H1 (cell line): ENCODE measurements at regions not wholly inside any gene's neighbourhood (a gene's known extent, or its start where the extent isn't known, plus 50 kb on each side); places are given as distances from the start of the nearest gene placed in this dataset.

Experiments used
- CTCF ChIA-PET: fragments of 300-600 bp; sonication (Branson Sonifier 250); formaldehyde crosslinking; loops from one replicate; lab custom pipeline; 2021; ENCODE audit not compliant: partially characterized antibody; lab: Charles Lee
- POLR2A ChIA-PET: fragments of 300-600 bp; sonication (Branson Sonifier 250); formaldehyde crosslinking; loops from one replicate; lab custom pipeline; 2021; ENCODE audit warnings: inconsistent platforms; ENCODE audit not compliant: partially characterized antibody; lab: Charles Lee
- DNase-seq, 2 experiments: peaks; one replicate each; pipeline versions ENCODE4 v3.0.0 to v3.0.0-alpha.2; 2010 to 2022; ENCODE audit warnings: low spot score in 2 of 2, low read depth in 1 of 2, mixed read lengths in 1 of 2
- FAIRE-seq: peaks from 2 replicates; lab custom pipeline; 2011; peaks lifted over from hg19 to GRCh38; lab: Jason Lieb, UNC
- H2AFZ ChIP-seq: 2 replicates; pipeline ENCODE4 v1.8.1; 2012; ENCODE audit warnings: low read length, inconsistent platforms
- H2AK5ac ChIP-seq: 2 replicates; pipeline ENCODE4 v1.6.1; 2013; ENCODE audit warnings: low read depth, low read length
- H2BK120ac ChIP-seq: replicated peaks from 2 replicates; pipeline ENCODE3; 2013; ENCODE audit warnings: low read depth, low read length, inconsistent platforms
- H2BK12ac ChIP-seq: 2 replicates; pipeline ENCODE4 v1.6.1; 2013; ENCODE audit warnings: low read depth, low read length
- H2BK15ac ChIP-seq: 2 replicates; pipeline ENCODE4 v1.6.1; 2013; ENCODE audit warnings: low read length
- H2BK20ac ChIP-seq: 2 replicates; pipeline ENCODE4 v1.6.1; 2013; ENCODE audit warnings: low read length
- H2BK5ac ChIP-seq: 2 replicates; pipeline ENCODE4 v1.6.1; 2013; ENCODE audit warnings: low read depth, low read length
- H3K14ac ChIP-seq: 2 replicates; pipeline ENCODE4 v1.6.1; 2013; ENCODE audit warnings: inconsistent platforms; ENCODE audit not compliant: insufficient read length
- H3K18ac ChIP-seq: 2 replicates; pipeline ENCODE4 v1.6.1; 2013; ENCODE audit warnings: low read length; ENCODE audit errors: extremely low read depth
- H3K23ac ChIP-seq: 2 replicates; pipeline ENCODE4 v1.6.1; 2013; ENCODE audit warnings: inconsistent platforms; ENCODE audit not compliant: insufficient read length
- H3K23me2 ChIP-seq: 2 replicates; pipeline ENCODE4 v1.6.1; 2013; ENCODE audit warnings: low read depth, low read length
- H3K27ac ChIP-seq: 2 replicates; pipeline ENCODE4 v1.6.1; 2011; ENCODE audit warnings: low read depth, low read length, inconsistent platforms
- H3K27me3 ChIP-seq, 4 experiments: replicated peaks in 1 of 4; 1 replicate in 1 of 4; 2 replicates in 3 of 4; pipeline versions ENCODE4 v1.6.1 to v1.8.1; 2011 to 2013; ENCODE audit warnings: low read length in 3 of 4, mild to moderate bottlenecking in 3 of 4, inconsistent platforms in 2 of 4, mixed read lengths in 2 of 4, moderate library complexity in 1 of 4; ENCODE audit not compliant: control insufficient read depth in 3 of 4, insufficient read depth in 3 of 4; ENCODE audit errors: extremely low read depth in 1 of 4
- H3K36me3 ChIP-seq, 4 experiments: 2 replicates each; pipeline versions ENCODE4 v1.6.1 to v1.8.1; 2011 to 2013; ENCODE audit warnings: mild to moderate bottlenecking in 4 of 4, low read length in 3 of 4, moderate library complexity in 2 of 4, control low read depth in 1 of 4, inconsistent platforms in 1 of 4; ENCODE audit not compliant: insufficient read depth in 4 of 4, control insufficient read depth in 2 of 4
- H3K4ac ChIP-seq: replicated peaks from 2 replicates; pipeline ENCODE3; 2013; ENCODE audit warnings: low read length, low read depth, mixed read lengths, inconsistent platforms; ENCODE audit not compliant: insufficient read length
- H3K4me1 ChIP-seq, 4 experiments: replicated peaks in 1 of 4; 1 replicate in 1 of 4; 2 replicates in 3 of 4; pipeline versions ENCODE4 v1.6.1 to v1.8.1; 2011 to 2013; ENCODE audit warnings: low read length in 3 of 4, inconsistent platforms in 2 of 4, mixed read lengths in 1 of 4; ENCODE audit not compliant: insufficient read depth in 4 of 4, control insufficient read depth in 3 of 4
- H3K4me2 ChIP-seq, 2 experiments: 2 replicates each; pipeline versions ENCODE4 v1.6.1 to v1.8.1; 2011 to 2013; ENCODE audit warnings: low read depth in 2 of 2, low read length in 2 of 2, control low read depth in 1 of 2, inconsistent platforms in 1 of 2, mild to moderate bottlenecking in 1 of 2; ENCODE audit not compliant: insufficient read depth in 1 of 2
- H3K4me3 ChIP-seq, 4 experiments: fragments of 200-600, 300-600 bp in 1 of 4; sonication (generic), shearing (Covaris generic), sonication (Bioruptor Twin) in 1 of 4; 2 replicates each; pipeline versions ENCODE4 v1.5.1 to v1.8.1; 2011 to 2016; ENCODE audit warnings: low read length in 4 of 4, low read depth in 3 of 4, control low read depth in 2 of 4, inconsistent platforms in 2 of 4, mild to moderate bottlenecking in 2 of 4, mixed read lengths in 1 of 4, moderate library complexity in 1 of 4; ENCODE audit not compliant: insufficient read depth in 2 of 4; ENCODE audit errors: extremely low read depth in 1 of 4
- H3K56ac ChIP-seq: replicated peaks from 2 replicates; pipeline ENCODE3; 2013; ENCODE audit warnings: low read depth, mild to moderate bottlenecking, mixed read lengths, low read length, inconsistent platforms; ENCODE audit not compliant: insufficient read length
- H3K79me1 ChIP-seq: 2 replicates; pipeline ENCODE4 v1.6.1; 2013; ENCODE audit warnings: low read depth, low read length, control low read depth
- H3K79me2 ChIP-seq, 2 experiments: 2 replicates each; pipeline versions ENCODE4 v1.6.1 to v1.8.1; 2012 to 2013; ENCODE audit warnings: low read length in 2 of 2, mild to moderate bottlenecking in 2 of 2, inconsistent platforms in 1 of 2; ENCODE audit not compliant: insufficient read depth in 2 of 2, control insufficient read depth in 1 of 2
- H3K9ac ChIP-seq, 4 experiments: replicated peaks in 1 of 4; 1 replicate in 1 of 4; 2 replicates in 3 of 4; pipeline versions ENCODE4 v1.6.1 to v1.8.1; 2011 to 2013; ENCODE audit warnings: low read depth in 3 of 4, low read length in 3 of 4, control low read depth in 2 of 4, mild to moderate bottlenecking in 2 of 4, moderate library complexity in 2 of 4, inconsistent platforms in 1 of 4; ENCODE audit errors: extremely low read depth in 1 of 4
- H3K9me3 ChIP-seq, 2 experiments: 2 replicates each; pipeline versions ENCODE4 v1.6.1 to v1.8.1; 2012 to 2013; ENCODE audit warnings: mild to moderate bottlenecking in 2 of 2, moderate library complexity in 2 of 2, control low read depth in 1 of 2, inconsistent platforms in 1 of 2, low read depth in 1 of 2, low read length in 1 of 2, mixed read lengths in 1 of 2; ENCODE audit not compliant: insufficient read depth in 2 of 2
- H4K20me1 ChIP-seq, 2 experiments: replicated peaks in 1 of 2; 2 replicates each; pipeline versions ENCODE3 to v1.8.1; 2011 to 2013; ENCODE audit warnings: inconsistent platforms in 2 of 2, low read length in 2 of 2, mild to moderate bottlenecking in 1 of 2; ENCODE audit not compliant: insufficient read depth in 2 of 2, control insufficient read depth in 1 of 2
- H4K5ac ChIP-seq: 2 replicates; pipeline ENCODE4 v1.6.1; 2013; ENCODE audit warnings: low read length, low read depth, mixed read lengths, inconsistent platforms; ENCODE audit not compliant: insufficient read length
- H4K8ac ChIP-seq: 2 replicates; pipeline ENCODE4 v1.8.0; 2013; ENCODE audit warnings: mild to moderate bottlenecking, moderate library complexity, low read length, inconsistent platforms; ENCODE audit not compliant: insufficient read depth; ENCODE audit errors: extremely low read depth
- H4K91ac ChIP-seq: replicated peaks from 2 replicates; pipeline ENCODE3; 2013; ENCODE audit warnings: low read length, mixed read lengths, inconsistent platforms; ENCODE audit not compliant: insufficient read length
- GTF2F1 ChIP-seq: IDR thresholded peaks from 2 replicates; pipeline ENCODE4 v1.6.1; 2012; ENCODE audit warnings: low read depth, low read length, improper control_type of control experiment, borderline replicate concordance
- JUND ChIP-seq: IDR thresholded peaks from 2 replicates; pipeline ENCODE4 v1.6.1; 2011; ENCODE audit warnings: mild to moderate bottlenecking, improper control_type of control experiment, low read length
- KDM4A ChIP-seq: IDR thresholded peaks from one replicate; pipeline ENCODE4 v1.7.1; 2012; ENCODE audit warnings: low read depth, mild to moderate bottlenecking, moderate library complexity, low read length, inconsistent platforms; ENCODE audit not compliant: severe bottlenecking
- KDM5A ChIP-seq: fragments of 200-600 bp; IDR thresholded peaks from 2 replicates; pipeline ENCODE4 v1.7.1; 2012; ENCODE audit warnings: mild to moderate bottlenecking, low read length, inconsistent platforms, mixed read lengths
- PHF8 ChIP-seq: fragments of 200-600 bp; sonication (generic); conservative IDR thresholded peaks from 2 replicates; pipeline ENCODE4 v1.7.1; 2012; ENCODE audit warnings: low read depth, mild to moderate bottlenecking, inconsistent platforms, low read length, moderate library complexity
- POLR2AphosphoS5 ChIP-seq: IDR thresholded peaks from 2 replicates; pipeline ENCODE4 v1.6.1; 2011; ENCODE audit warnings: low read depth, low read length
- TBP ChIP-seq: IDR thresholded peaks from 2 replicates; pipeline ENCODE4 v1.6.1; 2011; ENCODE audit warnings: low read depth, low read length, improper control_type of control experiment
- WGBS, 2 experiments: shearing (Covaris generic) in 1 of 2; methylation state at CpG; one replicate each; pipeline versions ENCODE4 v1.1.6 to v1.1.7; 2013 to 2015; ENCODE audit warnings: low lambda C conversion rate in 2 of 2, mixed read lengths in 2 of 2, inconsistent platforms in 1 of 2, low coverage in 1 of 2, missing lambda C conversion rate in 1 of 2; ENCODE audit not compliant: insufficient replicate concordance in 2 of 2, insufficient coverage in 1 of 2, insufficient read length in 1 of 2; ENCODE audit errors: extremely low coverage in 1 of 2, missing lambda C conversion rate in 1 of 2; 5-methylcytosine and 5-hydroxymethylcytosine counted together
- TF ChIP-seq, protein P1 (sequence below): IDR thresholded peaks from 2 replicates; pipeline ENCODE4 v1.6.1; 2012; ENCODE audit warnings: inconsistent platforms

GRCh38 chr12:89873745-89874144 lies 165.1 kb upstream of the ATP2B1 start:
- Histone ChIP-seq H3K14ac (no peak overlapping the region), H3K4me3 (no peak overlapping the region), H3K9me3 (0 out of 4 replicates have a peak, but pooled peaks cover 0 to 6% of the 10 kb centered on the region in 2 experiments), H4K8ac (no peak overlapping the region), H2AFZ (0 out of 2 replicates have a peak overlapping the region, but pooled peaks have one; percentile 22), H2BK12ac (no peak overlapping the region), H3K79me2 (no peaks in the 10 kb centered on the region), H3K18ac (no peak overlapping the region), H2BK120ac (no peak overlapping the region), H3K36me3 (no peaks in the 10 kb centered on the region), H3K23me2 (no peaks in the 10 kb centered on the region), H2BK5ac (no peak overlapping the region), H2BK15ac (no peak overlapping the region), H3K9ac (no peak overlapping the region), H3K79me1 (no peaks in the 10 kb centered on the region), H4K5ac (no peak overlapping the region), H3K27me3 (no peaks in the 10 kb centered on the region), H3K23ac (no peak overlapping the region), H4K20me1 (no peaks in the 10 kb centered on the region), H4K91ac (no peak overlapping the region), H3K4me2 (no peak overlapping the region), H3K4ac (no peak overlapping the region), H2BK20ac (no peak overlapping the region), H3K56ac (no peak overlapping the region), H3K27ac (no peak overlapping the region), H2AK5ac (no peak overlapping the region), H3K4me1 (0 out of 7 replicates have a peak, but pooled peaks cover 0 to 2% (median 0%) of the 10 kb centered on the region in 4 experiments)
- no peak for FAIRE-seq
- CTCF ChIA-PET, result interaction anchor here (1.2 kb wide), 1 partner anchor 13 kb away, joined by 3 read pairs; no protein-coding TSS in a partner anchor
- TF ChIP-seq, protein P1, sequence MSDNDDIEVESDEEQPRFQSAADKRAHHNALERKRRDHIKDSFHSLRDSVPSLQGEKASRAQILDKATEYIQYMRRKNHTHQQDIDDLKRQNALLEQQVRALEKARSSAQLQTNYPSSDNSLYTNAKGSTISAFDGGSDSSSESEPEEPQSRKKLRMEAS, result no peak
- no peak for TF ChIP-seq KDM4A
- no peak for TF ChIP-seq GTF2F1
- TF ChIP-seq TBP, result no peak
- TF ChIP-seq KDM5A, result no peak
- TF ChIP-seq JUND, result no peak
- no peak for TF ChIP-seq POLR2AphosphoS5
- TF ChIP-seq PHF8, result no peak
- POLR2A ChIA-PET, result no interaction called here
- WGBS, 2 experiments, result 95% methylated on average over 4 of the region's 4 CpGs; no CpG with 5 or more reads in 1 of the 2 experiments
- DNase-seq, result no peak
